MM.1S (cell line): ENCODE measurements at regions not wholly inside any gene's neighbourhood (a gene's known extent, or its start where the extent isn't known, plus 50 kb on each side); places are given as distances from the start of the nearest gene placed in this dataset.

Experiments
- EZH2 ChIP-seq: fragments of 300-600 bp; sonication (generic); optimal IDR thresholded peaks from 2 replicates; pipeline ENCODE3; 2017; ENCODE audit warnings: low read depth, mild to moderate bottlenecking, antibody characterized with exemption, low read length, mixed read lengths
- EZH2phosphoT487 ChIP-seq: fragments of 300-600 bp; sonication (generic); IDR thresholded peaks from 2 replicates; pipeline ENCODE4 v1.6.1; 2018; ENCODE audit warnings: antibody characterized with exemption, low read length
- TF ChIP-seq, protein P1 (sequence below): fragments of 300-600 bp; sonication (generic); IDR thresholded peaks from 2 replicates; pipeline ENCODE4 v1.5.1; 2016; ENCODE audit warnings: antibody characterized with exemption, low read length, mixed read lengths

DNA sequence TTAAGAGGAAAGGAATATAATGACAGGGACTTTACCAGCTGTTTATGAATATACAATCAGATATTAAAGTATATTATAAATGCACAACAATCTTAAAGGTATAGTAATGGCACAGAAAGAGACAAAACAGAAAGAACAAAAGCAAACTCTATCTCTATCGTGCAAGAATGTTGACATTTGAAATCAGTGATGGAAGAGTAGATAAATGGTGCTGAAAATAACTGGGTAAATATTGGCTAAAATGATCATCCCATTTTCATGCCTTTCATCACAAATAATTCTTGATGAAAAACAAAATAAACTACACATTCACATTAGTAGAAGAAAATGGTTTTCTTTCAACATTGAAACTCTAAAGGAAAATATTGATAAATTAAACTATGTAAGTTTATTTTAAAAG, 495.9 kb downstream of the IRS1 start:
- TF ChIP-seq, protein P1, sequence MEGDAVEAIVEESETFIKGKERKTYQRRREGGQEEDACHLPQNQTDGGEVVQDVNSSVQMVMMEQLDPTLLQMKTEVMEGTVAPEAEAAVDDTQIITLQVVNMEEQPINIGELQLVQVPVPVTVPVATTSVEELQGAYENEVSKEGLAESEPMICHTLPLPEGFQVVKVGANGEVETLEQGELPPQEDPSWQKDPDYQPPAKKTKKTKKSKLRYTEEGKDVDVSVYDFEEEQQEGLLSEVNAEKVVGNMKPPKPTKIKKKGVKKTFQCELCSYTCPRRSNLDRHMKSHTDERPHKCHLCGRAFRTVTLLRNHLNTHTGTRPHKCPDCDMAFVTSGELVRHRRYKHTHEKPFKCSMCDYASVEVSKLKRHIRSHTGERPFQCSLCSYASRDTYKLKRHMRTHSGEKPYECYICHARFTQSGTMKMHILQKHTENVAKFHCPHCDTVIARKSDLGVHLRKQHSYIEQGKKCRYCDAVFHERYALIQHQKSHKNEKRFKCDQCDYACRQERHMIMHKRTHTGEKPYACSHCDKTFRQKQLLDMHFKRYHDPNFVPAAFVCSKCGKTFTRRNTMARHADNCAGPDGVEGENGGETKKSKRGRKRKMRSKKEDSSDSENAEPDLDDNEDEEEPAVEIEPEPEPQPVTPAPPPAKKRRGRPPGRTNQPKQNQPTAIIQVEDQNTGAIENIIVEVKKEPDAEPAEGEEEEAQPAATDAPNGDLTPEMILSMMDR: no peak
- TF ChIP-seq EZH2 (no peak), EZH2phosphoT487 (no peak)
